ENCODE measurements at regions not wholly inside any gene's neighbourhood (a gene's known extent, or its start where the extent isn't known, plus 50 kb on each side); places are given as distances from the start of the nearest gene placed in this dataset.

DNA sequence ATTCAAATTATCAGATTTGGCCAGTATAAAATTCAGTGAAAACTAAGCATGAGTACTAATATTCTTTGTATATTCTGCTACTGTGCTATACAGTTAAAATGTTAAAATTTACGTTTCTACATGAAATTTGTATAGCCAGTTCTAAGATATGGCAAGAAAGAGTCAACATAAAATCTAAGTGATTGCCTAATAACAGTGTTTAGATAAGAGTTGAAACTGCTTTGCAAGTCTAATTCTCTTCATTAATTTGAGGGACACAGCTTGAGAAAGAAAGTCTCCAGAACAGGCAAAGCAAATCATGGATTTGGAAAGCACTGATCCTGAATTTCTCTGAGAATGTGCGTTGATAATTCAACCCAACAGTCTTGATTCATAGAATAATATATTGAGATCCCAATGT lies 630.9 kb upstream of the USP24 start:
- DNase-seq = no peak

DNA sequence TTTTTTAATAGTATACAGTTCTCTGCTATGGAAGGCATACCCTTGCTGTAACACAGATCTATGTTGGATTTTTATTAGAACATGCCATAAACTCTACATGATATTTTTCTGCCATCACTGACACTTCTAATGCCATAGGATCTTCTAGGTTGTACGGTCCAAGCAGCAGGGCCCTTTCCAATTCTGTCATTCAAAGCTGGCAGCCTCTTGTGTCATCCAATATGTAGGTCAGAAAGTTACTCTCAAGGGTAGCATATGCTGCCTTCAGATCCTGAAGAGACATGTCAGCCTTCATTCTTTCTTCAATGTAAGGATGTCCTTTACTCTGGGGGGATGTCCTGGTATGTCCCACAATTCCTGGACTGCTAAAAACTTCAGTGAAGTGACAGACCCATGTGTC lies 629.2 kb upstream of the USP24 start:
- no peak for DNase-seq

DNA sequence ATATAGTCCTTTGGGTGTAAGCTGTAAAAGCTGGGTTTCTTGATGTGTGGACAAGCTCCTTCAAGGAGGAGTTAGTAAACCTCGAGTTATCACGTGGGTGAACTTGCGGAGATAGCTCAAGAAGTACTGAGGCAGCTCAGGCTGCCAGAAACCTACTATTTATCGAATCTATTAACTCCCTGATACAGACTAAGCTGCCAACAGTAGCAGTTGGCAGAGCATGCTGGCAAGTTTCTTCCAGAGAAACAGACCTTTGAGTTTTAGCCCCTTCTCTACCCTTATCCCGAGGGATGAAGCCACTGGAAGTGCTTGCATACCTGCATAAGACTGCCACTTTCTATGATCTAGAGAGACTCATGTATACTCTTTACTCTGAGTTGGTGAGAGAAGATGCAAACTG lies 624.5 kb upstream of the USP24 start:
- DNase-seq = no peak

DNA sequence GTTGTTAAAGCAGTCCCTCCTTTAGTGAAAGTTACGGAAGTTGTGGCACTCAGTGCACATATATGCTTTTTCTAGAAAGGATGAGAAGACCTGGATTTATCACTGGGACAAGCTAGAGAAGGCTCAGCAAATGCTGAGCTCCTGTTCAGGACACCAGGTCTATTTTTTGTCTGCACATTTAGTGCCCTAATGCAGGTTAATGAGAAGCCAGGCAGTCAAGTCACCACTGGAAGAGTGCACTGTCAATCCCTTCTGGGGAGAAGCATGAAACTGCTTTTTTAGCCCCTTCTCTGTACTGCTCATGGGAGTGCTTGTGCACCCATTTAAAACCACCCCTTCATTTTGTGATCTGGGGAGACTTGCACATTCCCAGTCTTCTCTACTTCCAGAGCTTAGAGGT lies 624.1 kb upstream of the USP24 start:
- no peak for DNase-seq

DNA sequence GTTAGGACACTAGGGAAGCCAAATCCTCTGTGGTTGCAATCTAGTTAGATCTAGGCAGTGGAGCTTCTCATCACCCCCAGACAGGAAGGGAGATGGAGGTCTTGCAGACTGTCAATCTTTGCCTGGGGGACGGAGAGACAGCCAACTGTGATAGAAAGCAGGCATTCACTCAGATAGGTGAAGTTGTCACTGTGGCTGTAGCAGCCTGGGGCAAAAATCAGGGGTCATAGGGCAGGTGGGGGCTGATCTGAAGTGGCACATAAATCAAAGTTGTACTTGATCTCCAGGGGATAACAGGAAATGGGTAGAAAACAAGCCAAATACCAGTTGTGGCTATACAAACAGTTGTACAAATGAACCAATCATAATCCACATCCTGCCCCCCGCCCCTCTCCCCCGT lies 620.9 kb upstream of the USP24 start:
- no peak for DNase-seq

DNA sequence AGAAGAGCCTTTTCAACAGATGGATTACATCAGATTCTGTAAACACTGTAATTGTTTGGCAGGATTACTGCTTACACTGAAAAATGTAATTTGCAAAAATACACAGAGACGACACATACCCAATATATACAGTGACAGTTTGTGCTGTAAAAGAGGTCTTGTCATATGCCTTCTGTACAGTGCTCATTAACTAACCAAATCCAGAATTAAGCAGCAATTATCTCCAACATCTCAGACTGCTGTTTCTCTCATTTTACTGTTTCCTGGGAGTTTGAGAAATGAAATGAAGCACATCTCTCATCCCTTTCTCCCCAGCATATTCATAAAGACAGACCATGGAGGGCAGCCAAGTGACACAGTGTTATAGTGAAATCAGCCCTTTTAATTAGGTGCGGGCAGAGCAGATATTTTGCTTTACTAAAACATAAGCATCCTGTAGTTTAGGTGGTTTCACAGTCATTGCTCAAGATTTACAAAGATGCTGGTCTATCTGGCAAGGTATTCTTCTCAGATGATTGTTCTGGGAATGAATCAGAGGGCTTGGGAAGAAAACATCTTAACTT lies 618.4 kb upstream of the USP24 start:
- no peak for DNase-seq

DNA sequence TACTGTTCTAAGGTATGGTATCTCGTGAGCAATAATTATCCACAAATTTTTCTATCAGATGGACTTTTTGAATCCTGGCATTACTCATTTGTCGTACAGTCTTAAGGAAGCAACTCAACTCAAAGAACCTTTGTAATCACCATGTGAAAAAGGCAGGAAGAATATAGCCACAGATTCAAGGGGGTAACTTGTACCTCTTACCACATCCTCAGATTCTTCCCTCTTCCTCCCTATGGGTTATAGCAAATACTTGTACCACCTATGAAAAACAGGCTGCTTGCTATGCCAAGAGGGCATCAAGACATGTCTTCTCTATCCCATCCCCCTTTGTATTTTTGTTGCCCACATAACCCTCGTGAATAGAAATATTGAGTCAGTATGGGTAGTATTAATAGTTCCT lies 616.6 kb upstream of the USP24 start:
- DNase-seq = no peak

DNA sequence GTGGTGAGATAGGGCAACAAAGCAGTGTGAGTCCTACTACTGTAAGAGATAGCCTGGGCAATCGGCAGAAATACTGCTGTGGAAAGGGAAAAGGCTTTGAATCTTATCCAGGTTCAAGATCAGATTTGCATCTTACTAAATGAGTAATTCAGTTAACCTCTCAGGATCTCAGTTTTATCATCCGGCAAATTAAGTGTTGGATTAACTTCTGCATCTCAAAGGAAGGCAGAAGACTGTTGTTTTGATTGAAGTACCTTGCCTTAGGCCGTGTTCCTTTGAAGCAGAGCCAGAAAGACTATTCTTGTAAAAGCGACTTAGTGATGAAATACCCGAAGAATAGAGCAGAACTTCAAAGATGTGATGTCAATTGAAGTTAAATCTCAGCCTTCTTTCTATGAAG lies 612.9 kb upstream of the USP24 start:
- no peak for DNase-seq

DNA sequence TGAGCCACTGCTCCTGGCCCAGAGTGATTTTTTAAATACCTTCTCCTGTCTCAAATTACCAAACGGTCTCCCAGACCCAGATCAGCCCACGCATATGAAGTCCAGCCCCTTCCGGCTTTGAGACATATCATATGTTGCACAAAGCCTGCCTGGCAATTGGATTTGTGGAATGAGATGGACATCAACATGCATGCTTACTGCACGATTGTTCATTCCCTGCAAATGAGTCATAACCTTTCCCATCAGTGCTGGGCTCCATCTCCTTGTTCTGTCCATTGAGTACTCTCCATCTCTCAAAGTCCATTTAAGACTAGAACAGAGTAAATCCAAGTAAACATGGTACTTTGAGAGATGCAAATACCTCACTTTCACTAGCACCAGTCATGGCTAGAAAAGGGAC lies 612.2 kb upstream of the USP24 start:
- no peak for DNase-seq

DNA sequence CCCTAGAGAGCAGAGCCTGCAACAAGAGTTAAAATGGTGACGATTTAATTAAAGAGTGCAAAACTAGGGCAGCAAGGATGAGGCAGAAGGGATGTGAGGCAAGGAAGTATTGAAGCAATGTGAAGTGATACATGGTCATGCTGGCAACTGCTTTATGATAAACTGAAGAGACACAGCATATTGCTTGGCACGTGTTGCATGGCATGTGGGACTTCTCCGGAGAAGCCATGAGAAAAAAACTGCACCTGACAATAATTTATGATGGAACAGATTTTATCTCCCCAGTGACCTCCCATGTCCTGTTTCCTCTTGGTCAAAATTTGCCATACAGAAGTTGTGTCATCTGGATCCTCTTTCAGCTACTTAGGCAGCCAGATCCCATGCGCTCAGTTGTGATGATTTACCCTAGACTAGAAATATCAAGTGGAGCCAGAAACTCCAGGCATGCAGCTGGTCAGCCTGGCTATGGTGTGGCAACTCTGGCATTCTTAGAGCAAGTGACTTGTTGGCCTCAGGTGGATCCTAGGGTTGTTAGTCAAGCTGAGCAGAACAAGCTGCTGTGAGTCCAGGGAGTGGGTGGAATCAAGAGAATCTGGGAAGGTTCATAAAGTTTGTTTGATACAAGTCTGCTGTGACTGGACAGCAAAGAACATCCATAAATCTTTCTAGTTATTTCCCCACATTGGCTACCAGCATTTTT lies 611.4 kb upstream of the USP24 start:
- DNase-seq = no peak

DNA sequence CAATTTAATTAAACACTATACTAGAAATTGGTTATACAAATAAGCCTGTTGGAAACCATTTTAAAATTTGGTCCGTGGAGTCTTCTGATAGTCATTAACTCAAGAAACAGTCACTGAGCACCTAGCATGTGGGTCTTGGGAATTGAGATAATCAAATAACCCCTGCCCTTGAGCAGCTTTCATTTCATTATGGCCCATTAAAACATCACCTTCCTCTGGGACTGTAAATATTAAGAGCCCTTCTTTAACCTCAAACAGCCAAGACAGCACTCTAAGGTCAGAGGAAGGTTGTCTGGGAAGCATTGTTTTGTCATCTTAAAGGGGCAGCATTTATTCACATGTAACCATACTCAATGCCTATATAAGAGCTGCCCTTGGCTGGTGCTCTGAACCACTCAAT lies 610.3 kb upstream of the USP24 start:
- no peak for DNase-seq

DNA sequence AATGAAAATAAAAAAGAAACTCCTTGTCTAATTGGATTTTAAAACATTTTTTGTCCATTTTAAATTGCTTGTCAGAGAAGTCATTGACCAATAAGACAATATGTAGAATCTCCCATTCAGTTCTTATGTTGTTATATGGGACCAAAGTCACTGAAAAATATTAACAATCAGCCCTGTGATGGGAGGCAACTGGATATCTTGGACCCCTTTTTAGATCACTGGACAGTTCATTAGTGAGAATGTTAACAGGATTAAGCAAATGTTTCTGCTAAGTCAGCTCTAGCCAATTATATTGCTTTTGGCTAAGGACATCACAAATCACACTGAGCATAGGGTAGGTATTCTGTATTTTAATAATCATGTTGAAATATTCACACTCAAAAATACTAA lies 609.1 kb upstream of the USP24 start:
- no peak for DNase-seq

DNA sequence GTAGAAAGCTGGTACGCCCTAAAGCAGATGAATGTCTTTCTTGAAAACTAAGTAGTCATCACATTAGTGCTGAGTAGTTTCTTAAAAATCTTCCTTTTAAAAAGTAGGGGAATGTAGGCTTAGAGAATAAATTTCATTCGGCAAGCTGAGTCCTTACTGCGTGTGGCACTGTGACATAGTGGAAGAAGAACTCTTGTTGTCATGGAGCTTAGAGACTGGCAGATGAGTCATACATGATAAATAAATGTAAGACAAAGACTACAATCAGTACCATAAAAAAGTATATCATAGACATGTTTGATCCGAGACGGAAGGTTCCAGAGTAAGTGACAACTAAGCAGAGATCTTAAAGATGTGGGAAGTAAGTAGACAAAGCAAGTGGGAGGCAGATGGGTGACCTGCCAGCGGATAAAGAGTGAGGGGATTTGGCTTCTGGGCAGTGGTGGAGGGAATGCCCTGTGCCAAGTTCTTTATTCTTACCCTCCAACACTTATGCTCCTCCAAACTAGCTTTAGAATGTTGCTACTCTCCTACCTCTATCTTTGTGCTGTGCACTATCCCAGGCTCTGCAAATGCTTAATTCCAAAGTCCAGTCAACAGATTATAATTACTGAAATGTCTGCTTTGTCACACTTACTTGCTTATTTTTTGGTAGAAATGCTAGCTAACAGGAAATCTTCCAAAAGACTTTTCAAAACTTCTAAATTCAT lies 608.5 kb upstream of the USP24 start:
- DNase-seq = no peak

DNA sequence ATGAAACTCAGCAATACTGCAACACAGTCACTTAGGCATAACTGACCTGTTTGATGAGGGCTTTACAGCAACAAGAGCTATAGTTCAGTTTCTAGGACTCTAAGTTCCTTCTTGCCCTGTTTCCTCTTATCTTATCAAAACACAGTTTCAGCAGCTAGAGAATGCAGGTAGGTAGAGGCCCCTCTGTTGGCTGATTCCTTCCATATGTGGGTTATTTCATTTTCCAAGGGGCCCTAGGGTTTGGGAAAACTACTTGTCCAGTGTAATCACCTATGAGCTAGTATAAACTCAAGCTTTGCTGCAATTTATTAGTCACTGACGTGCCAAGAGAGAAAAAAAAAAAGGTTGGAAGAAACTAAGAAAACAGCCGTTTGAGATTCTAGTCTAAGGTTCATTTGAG lies 607.7 kb upstream of the USP24 start:
- DNase-seq = no peak

DNA sequence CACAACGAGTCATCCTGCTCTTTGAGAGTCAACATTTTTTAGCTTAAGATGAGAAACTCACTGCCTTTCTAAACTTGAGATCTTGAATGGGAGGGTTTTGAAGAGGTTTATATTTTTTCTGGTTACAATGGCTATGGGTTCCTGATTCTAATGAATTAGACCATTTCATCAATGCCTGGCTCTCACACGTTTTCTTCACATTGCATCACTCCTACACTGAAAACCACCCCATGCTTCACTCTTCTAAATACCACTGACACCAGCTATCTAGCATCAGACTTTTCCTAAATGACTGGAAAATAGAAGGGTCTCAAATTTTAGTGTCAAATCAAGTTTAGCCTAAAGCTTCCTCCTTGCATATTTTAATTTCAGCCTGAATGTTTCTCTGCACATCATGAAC lies 606.1 kb upstream of the USP24 start:
- DNase-seq = no peak

DNA sequence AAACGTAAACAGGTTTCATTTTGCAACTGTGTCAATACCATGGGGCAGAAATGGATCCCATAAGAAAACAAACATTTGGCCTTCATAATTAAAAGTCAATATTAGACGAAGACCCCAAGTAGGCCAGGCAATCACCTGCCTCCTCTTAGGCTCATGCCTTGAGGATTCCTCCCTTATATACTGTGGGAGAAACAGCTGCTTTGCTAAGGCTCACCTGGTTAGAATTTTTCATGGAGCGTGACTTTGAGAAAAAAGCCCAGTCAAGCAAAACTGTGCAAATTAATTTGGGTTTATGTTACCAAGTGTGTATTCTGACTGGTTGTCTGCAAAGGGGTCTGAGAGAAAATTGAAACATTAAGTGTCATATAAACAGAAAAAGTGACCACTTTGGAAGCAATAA lies 605.3 kb upstream of the USP24 start:
- DNase-seq = no peak

DNA sequence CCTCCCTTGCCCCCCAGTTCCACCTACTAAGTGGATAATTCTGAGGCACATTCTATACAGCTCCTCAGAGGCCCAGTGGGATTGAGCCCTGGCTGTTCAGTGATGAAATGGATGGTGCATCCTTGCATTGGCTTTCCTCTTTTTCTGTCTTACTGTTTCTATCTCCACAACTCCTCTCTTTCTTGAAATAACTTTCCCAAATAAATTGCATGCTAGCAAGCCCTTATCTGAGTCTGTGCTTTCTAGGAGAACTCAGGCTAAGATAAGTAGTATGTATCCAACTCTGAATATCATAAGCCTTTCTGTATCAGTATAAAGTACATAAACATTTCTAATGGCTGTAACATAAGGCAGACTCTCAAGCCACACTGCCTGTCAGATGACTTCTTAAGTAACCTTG lies 603.8 kb upstream of the USP24 start:
- DNase-seq = no peak

DNA sequence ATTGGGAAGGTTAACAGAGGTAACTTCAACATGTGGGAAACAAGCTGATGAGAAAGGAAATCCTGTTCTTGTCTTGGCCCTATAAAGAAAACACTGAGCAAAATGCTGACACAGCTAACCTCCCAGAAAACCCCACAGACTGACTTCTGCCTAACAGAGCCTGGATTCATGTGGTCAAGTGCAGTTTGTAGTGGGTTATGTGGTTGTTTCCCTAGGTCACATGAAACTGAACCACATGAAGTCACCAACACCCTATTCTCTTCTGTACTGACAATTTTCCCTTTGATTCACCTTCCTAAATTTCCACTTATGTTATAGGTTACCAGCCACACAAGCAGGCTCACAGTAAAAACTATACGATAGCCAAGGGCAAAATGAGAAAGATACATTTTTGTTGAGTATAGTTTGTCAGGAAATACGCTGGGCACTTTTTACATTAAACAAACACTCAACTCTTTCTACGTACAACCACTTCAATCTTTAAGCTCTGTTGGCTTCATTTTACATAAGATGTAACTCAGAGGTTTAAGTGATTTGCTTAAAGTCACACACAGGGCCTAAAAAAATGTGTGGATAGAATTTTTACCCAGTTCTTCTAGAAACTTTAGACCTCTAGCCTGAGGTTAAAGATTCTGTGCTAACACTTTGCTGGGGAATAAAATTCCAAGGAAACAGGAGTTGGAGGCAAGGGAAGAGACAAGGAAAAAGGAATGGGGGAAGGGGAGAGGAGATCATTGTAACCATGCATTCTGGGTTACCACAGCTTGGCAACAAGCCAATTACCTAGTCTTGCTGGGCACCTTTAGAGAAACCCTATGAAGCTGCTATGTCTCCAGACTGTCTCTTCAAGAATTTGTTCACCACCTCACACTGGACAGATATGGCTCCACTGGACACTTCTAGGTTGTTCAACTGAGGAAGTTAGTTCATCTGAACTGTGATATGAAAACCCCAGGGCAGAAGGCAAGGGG lies 601.6 kb upstream of the USP24 start:
- no peak for DNase-seq

DNA sequence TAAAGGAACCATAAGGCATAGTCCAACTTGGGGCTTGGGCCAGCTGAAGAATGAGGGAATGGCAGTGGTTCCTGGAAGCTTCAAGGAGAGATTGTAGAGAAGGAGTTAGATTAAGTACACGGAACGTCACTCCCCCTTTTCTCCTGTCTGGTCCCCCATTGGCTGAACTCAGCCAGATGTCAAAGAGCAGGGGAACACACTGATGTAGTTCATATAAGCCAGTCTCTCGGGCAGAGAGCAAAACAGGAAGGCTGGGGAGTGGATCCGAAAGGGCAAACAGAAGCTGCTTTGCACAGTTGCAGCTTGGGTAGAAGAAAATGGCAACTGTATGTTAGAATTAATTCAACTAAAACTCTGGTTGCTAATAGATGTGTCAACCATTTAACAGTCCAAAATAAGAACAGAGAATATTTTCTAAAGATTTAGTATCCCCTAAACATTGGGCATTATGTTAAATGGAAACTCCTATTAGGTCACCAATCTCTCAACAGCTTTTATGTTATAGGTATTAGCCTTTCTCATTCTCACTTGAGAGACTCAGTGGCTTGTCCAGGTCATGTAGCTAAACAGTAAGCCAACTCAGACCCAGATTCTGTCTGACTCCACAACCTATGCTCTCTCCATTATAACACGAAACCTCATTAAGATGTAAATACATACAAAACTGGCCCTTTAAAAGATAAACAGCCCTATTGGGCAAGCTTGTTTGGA lies 600.7 kb upstream of the USP24 start:
- no peak for DNase-seq

DNA sequence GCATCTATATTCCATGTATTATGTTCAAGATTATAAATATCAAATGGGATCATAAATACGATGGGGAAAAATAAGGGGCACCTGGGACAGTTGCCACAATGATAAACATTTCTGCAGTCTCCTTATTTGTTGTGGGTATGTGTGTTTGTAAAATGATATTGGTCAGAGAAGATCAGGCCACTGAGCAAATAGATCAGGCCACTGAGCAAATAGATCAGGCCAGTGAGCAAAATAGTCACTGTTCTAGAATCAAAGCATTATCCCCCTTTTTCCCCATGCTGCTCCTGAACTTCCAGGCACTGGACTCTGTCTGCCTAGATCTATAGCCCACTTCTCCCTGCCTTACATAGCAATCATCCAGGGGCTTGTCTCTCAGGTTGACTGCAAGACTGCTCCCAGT lies 599.8 kb upstream of the USP24 start:
- DNase-seq = no peak

DNA sequence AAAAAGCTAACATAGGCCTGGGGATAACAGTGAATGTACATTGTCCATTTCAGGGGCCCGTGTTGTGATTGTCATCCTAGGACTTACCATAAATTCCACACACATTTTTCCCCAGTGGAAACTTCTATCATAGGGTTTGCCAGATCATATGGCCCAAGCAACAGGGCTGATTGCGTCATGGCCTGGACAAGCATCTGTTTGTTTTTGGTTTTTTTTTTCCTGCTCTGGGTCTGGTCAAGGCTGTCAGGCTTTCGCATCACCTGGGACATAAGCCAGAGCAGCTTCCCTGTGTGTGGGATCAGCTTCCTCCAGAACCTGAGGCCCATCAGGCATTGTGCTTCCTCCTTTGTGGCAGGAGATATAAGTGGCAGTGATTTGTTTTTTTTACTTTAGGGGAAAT lies 598.5 kb upstream of the USP24 start:
- no peak for DNase-seq

DNA sequence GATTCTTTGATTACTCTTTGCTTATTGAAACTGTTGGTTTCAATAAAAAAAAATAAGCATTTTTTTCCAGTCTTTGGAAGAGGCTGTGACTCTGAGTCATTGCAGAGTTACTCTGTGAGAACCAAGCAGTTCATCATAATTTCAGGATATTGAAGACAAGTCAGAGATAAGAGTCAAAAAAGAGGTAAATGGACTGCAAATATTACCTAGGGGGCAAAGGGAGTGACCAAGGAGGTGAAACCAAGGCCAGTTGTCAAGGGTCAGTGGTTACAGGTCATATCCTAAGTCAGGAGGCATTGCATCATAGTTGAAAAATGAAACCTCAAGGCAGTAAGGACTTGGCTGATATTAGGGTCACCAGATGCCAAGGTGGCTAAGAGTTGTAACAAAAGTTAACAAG lies 597.1 kb upstream of the USP24 start:
- no peak for DNase-seq

DNA sequence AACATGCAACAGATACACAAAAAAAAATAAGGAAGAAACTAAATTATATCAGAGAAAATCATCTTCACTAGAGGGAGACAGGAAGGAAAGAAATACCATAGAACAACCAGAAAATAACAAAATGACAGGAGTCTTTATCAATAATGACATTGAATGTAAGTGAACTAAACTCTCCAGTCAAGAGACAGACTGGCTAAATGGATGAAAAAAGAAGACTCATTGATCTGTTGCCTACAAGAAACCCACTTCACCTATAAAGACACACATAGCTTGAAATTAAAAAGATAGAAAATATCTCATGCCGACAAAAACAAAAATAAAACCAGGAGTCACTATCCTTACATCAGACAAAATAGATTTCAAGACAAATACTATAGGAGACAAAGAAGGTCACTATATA lies 593.1 kb upstream of the USP24 start:
- DNase-seq = no peak
